ENCODE measurements at regions not wholly inside any gene's neighbourhood (a gene's known extent, or its start where the extent isn't known, plus 50 kb on each side); places are given as distances from the start of the nearest gene placed in this dataset.

GRCh38 chr13:111443981-111444380 lies 123.5 kb downstream of the TEX29 start:
- CTCF ChIA-PET: no interaction called here
- H3K36me3 ChIP-seq (ENCODE audit: insufficient read depth, low read length): no peaks in the 10 kb centered on the region
- no peak overlapping the region for H3K27ac ChIP-seq (ENCODE audit: low read depth in 1 of 2, low read length in 2 of 2)
- Mint-ChIP-seq H3K4me1 (ENCODE audit: low read depth) (peaks cover 5% of the 10 kb centered on the region), H3K27ac (no peak overlapping the region), H3K27me3 (peaks cover 30% of the 10 kb centered on the region), H3K9me3 (peaks cover 13% of the 10 kb centered on the region), H3K36me3 (ENCODE audit: low read depth) (no peaks in the 10 kb centered on the region), H3K4me3 (no peak overlapping the region)
- ATAC-seq (ENCODE audit: poor library complexity) (no peak), DNase-seq (no peak)
- POLR2A ChIA-PET: no interaction called here
- H3K9me3 ChIP-seq (ENCODE audit: control insufficient read depth in 1 of 2, insufficient read depth in 1 of 2, low read length in 2 of 2): peaks cover 3 to 12% of the 10 kb centered on the region in 2 experiments
- H3K4me3 ChIP-seq (ENCODE audit: low read length): no peak overlapping the region
- intact Hi-C loops (cut with DNase I, micrococcal nuclease): no loop called here
- no peak for TF ChIP-seq CTCF (IDR thresholded peaks at IDR 0.05)
- no peaks in the 10 kb centered on the region for H3K4me1 ChIP-seq (ENCODE audit: insufficient read depth, low read length)
- H3K27me3 ChIP-seq (ENCODE audit: control insufficient read depth in 1 of 2, insufficient read depth in 2 of 2, low read length in 2 of 2): peaks cover 0 to 7% of the 10 kb centered on the region in 2 experiments

- no peak for TF ChIP-seq CTCF (IDR thresholded peaks at IDR 0.05)
- Histone ChIP-seq H3K4me1 (ENCODE audit: insufficient read depth, low read length) (no peaks in the 10 kb centered on the region), H3K27ac (ENCODE audit: low read depth in 1 of 2, low read length in 2 of 2) (no peak overlapping the region), H3K4me3 (ENCODE audit: low read length) (no peak overlapping the region), H3K36me3 (ENCODE audit: insufficient read depth, low read length) (no peaks in the 10 kb centered on the region), H3K9me3 (ENCODE audit: control insufficient read depth in 1 of 2, insufficient read depth in 1 of 2, low read length in 2 of 2) (peaks cover 3 to 13% of the 10 kb centered on the region in 2 experiments), H3K27me3 (ENCODE audit: control insufficient read depth in 1 of 2, insufficient read depth in 2 of 2, low read length in 2 of 2) (peaks cover 0 to 7% of the 10 kb centered on the region in 2 experiments)
- ChIA-PET POLR2A (no interaction called here), CTCF (no interaction called here)
- Mint-ChIP-seq H3K27me3 (peaks cover 58% of the 10 kb centered on the region), H3K27ac (no peak overlapping the region), H3K4me3 (no peak overlapping the region), H3K4me1 (ENCODE audit: low read depth) (peaks cover 5% of the 10 kb centered on the region), H3K9me3 (peaks cover 13% of the 10 kb centered on the region), H3K36me3 (ENCODE audit: low read depth) (no peaks in the 10 kb centered on the region)
- intact Hi-C loops (cut with DNase I, micrococcal nuclease): no loop called here
- DNase-seq: no peak
- ATAC-seq (ENCODE audit: poor library complexity): no peak
Measured at GRCh38 chr13:111448504-111448903, 128.1 kb downstream of the TEX29 start.

- H3K4me3 ChIP-seq (ENCODE audit: low read length): no peak overlapping the region
- intact Hi-C loops (cut with DNase I, micrococcal nuclease): no loop called here
- H3K27me3 ChIP-seq (ENCODE audit: control insufficient read depth in 1 of 2, insufficient read depth in 2 of 2, low read length in 2 of 2): peaks cover 0 to 7% of the 10 kb centered on the region in 2 experiments
- no peak overlapping the region for H3K27ac Mint-ChIP-seq
- no peak overlapping the region for H3K4me3 Mint-ChIP-seq
- TF ChIP-seq CTCF (IDR thresholded peaks at IDR 0.05): no peak
- no peaks in the 10 kb centered on the region for H3K36me3 ChIP-seq (ENCODE audit: insufficient read depth, low read length)
- peaks cover 3 to 13% of the 10 kb centered on the region in 2 experiments for H3K9me3 ChIP-seq (ENCODE audit: control insufficient read depth in 1 of 2, insufficient read depth in 1 of 2, low read length in 2 of 2)
- CTCF ChIA-PET: no interaction called here
- peaks cover 13% of the 10 kb centered on the region for H3K9me3 Mint-ChIP-seq
- peaks cover 5% of the 10 kb centered on the region for H3K4me1 Mint-ChIP-seq (ENCODE audit: low read depth)
- peaks cover 58% of the 10 kb centered on the region for H3K27me3 Mint-ChIP-seq
- H3K4me1 ChIP-seq (ENCODE audit: insufficient read depth, low read length): no peaks in the 10 kb centered on the region
- no peak overlapping the region for H3K27ac ChIP-seq (ENCODE audit: low read depth in 1 of 2, low read length in 2 of 2)
- no peak for ATAC-seq (ENCODE audit: poor library complexity)
- POLR2A ChIA-PET: no interaction called here
- DNase-seq: no peak
- no peaks in the 10 kb centered on the region for H3K36me3 Mint-ChIP-seq (ENCODE audit: low read depth)
Measured at GRCh38 chr13:111449041-111449440, 128.6 kb downstream of the TEX29 start.

Data from CD4-positive, alpha-beta T cell (primary cell).